Left renal cortex interstitium (tissue), 4 donors: ENCODE measurements at regions not wholly inside any gene's neighbourhood (a gene's known extent, or its start where the extent isn't known, plus 50 kb on each side); places are given as distances from the start of the nearest gene placed in this dataset.
"Not testable (repeated sequence)": the region's sequence is repeated elsewhere in the genome, so short reads cannot be mapped to it uniquely, and the experiment has no call there.

Source experiments
- DNase-seq, 4 donors: peaks; one replicate each; pipeline ENCODE4 v3.0.0-alpha.2; 2013; ENCODE audit warnings: low read depth in 4 of 4, low spot score in 2 of 4, missing footprints in 1 of 4

DNA sequence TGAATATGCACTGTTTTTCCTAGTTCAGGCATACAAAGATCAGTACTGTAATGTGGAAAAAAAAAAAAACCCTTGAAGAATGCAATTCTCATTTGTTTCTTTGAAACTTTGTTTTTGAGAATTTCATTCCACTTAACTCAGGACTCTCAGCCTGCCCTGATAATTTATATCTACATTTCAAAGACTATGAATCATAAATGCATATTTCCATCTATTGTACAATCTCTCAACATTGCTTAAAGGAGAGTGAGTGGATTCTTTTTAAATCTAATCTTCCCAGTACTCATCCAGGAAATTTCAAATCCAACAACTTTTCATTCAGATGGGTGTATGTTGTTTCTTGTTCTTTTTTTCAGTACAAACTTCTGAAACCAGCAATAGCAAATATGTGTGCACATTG, 322.2 kb upstream of the DDI1 start:
- DNase-seq = no peak

DNA sequence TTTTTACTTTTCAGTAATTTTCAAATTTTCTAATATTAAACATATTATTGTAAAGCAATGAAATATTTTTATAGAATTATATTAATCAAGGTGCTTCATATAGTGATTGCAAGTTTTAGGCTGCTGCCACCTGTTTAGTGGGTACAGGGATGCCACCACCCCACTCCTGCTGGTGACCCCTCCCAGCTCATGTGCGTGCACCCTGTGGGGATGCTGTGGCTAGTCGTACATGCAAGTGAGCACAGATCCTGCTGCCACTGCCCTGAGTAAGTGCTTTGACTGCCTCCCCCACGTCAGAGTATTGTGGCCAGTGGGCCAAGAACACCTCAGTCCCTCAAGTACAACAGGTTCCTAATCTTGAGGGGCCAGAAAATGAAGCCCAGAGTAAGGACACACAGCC, 320.1 kb upstream of the DDI1 start:
- no peak for DNase-seq

DNA sequence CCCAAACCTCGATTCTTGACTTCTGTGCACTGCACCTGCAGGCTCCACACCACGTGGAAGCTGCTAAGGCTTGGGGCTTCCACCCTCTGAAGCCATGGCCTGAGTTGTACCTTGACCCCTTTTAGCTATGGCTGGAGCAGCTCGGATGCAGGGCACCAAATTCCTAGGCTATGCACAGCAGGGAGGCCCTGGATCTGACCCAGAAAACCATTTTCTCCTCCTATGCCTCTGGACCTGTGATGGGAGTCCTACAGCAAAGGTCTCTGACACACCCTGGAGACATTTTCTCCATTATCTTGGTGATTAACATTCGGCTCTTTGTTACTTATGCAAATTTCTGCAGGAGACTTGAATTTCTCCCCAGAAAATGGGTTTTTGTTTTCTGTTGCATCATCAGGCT, 309.2 kb upstream of the DDI1 start:
- DNase-seq = no peak

DNA sequence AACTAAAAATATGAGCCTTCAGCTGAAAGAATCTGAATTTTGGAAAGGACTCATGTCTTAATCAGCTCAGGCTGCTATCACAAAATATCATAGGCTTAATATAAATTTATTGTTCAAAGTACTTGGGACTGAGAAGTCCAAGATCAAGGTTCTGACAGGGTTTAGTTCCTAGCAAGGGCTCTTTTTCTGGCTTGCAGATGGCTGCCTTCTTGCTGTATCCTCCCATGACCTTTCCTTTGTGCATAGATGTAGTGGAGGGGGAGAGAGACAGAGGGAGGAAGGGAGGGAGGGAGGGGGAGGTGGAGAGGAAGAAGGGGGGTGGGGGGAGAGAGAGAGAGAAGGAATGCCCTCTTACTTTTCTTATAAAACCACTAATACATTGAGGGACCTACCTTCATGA, 306.8 kb upstream of the DDI1 start:
- no peak for DNase-seq

DNA sequence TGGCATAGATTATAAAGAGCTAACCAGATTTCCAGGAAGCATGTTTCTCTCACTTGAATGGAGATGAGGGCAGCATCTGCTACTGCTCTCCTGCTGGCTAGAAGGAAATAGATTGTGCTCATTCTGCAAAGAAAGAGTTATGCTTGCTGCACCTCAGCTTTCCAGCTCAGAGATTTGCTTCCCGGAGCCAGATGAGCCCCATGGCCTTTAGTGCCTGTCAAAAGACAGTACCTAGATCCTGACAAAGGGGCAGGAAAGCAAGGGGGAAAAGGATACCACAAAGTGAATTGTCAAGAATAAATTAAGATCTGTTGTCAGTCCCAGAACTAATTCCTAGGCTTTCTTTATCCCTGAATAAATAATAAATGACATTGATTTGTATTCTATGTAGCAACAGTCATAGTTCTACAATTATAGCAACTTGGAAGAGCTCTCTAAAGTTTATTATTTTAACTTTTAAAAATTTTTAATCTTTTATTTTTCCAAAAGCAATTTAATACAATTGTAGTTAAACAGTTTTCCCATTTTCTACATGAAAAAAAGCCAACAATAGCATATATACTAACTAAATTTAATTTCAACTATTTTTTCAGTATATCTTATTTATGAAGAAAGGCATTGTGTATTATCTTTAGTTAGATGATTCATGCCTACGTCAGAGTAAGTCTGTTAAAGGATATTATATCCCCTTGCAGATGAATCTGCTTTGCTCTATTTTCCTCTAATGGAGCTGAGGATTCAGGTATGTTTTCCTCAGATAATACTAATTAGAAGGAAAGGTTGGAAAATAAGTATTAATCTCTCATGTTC, 306.1 kb upstream of the DDI1 start:
- DNase-seq = no peak

DNA sequence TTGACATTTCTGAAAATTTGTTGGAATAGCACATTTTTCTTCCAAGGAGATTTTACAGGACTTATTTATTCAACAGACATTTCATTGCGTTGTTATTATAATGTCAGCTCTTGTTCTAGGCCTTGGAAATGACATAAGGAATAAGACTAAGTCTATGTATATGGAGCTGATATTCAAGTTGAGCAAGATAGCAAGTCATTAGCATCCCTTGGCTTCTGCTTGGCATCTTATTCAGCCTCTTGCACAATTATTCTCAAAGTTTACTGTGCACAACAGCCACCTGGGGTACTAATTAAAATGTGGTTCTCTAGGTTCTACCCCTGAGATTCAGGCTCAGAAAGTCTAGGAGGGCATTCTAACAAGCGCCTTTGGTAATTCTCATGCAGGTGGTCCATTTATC, 304.8 kb upstream of the DDI1 start:
- DNase-seq = no peak

DNA sequence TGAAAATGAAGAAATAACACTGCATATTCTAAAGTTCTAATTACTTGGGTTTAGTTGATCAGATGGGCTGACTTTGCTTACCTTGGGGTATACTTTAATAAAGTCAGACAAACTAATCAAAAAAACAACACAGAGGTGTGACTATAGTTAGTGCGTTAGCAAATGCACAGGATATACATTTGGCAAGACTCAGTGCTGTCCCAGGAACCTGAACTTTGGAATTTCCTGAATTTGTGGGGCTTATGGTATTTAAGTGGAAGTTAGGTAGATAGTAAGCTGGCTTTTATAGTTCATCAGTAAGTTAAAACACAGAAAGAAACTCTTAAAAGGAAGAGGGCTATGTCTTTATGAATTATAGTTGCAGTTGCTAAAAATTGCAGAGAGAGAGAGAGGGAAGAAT, 302.6 kb upstream of the DDI1 start:
- DNase-seq = no peak

DNA sequence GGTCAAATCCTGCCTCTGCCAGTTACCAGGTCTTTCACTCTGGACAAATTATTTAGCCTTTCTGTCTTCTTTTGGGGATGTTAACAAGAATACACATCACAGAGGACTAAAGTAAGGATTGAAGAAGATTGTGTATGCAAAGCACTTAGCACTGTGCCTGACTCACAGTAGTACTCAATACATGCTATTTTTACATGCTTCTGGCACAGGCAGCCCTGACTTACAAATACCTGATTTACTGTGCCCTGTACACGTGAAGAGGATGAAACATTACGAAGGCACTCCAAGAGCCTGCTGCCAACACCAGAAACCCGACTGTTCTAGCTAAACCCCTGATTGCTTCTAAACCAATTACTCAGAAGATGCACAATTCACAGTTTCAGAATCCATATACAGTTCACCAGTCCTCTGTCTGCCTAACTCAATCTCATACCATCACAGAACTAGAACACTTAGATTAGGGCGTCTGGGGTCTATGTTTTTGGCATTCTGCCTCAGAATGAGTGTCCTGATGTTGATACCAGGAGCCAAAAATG, 300.9 kb upstream of the DDI1 start:
- no peak for DNase-seq

DNA sequence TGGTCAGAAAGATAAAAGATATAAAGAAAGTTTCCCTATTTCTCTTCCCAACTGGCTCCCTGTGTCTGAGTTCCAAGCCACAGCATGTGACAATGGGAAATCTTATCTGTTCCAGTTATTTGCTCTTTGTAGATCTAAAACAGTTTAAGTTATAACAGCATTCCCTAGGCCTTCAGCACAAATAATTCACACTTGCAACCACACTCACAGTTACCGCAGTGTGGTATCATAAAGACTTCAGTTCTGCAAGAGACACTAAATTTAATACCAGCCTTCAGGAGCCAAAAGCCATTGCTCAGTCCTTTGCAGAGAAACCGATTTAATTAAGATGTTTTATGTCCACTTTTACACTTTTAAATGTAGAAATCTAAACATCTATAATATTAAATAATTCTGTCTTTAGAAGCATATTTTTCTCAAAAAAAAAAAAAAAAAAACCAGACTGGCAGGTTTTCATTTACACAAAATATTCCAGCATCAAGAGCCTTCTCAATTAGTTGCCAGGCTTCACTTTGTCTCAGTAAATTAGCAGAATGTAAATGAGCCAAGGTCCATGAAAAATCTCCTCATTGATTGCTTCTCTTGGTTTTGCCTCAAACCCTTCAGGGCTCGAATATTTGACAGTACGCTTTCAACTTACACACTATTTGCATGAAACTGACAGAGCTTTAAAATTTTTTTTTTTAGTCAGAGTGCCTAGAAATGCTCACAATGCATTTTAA, 300.0 kb upstream of the DDI1 start:
- no peak for DNase-seq

DNA sequence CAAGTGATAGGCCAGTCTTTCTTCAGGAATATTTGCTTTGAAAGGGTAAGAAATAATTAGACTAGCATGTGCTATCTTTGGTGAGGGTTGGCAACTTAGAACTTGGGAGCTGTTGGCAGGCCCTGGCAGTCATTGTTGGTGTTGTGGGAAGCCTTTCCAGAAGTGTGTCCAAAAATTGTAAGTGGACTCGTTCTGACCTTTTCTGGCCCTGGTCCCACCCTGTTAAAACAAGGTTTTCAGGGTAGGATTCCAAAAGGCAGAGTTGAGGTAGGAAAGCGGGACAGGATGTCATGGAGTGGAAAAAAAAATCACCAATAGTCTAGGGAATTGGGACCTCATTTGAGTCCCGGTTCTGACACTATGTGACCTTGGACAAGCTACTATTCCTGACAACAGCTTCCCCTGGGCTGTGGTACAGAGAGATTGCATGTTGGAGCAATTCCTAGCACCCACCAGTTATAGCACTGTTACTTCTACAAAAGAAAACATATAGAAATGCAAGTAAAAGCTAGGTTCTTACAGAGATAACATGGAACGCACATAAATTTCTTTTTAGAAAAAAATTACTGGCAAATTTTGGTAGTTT, 299.3 kb upstream of the DDI1 start:
- no peak for DNase-seq

DNA sequence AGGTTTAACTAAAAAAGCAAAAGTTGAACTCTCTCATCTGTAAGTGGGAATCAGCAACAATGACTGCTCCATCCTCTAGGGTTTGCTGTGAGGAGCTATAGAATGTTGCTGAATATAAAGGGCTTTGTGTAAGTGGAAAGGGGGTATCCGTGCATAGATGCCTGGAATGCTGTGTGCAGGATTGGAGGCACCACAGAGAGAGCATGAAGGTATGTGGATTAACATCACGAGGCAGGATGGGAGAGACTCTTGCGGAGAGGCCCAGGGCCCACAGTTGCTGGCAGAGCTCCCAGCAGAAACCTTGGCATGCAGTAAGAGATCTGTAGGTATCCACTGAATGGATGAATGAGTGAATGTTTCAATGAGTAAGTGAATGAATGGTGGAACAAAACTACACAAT, 298.7 kb upstream of the DDI1 start:
- no peak for DNase-seq

DNA sequence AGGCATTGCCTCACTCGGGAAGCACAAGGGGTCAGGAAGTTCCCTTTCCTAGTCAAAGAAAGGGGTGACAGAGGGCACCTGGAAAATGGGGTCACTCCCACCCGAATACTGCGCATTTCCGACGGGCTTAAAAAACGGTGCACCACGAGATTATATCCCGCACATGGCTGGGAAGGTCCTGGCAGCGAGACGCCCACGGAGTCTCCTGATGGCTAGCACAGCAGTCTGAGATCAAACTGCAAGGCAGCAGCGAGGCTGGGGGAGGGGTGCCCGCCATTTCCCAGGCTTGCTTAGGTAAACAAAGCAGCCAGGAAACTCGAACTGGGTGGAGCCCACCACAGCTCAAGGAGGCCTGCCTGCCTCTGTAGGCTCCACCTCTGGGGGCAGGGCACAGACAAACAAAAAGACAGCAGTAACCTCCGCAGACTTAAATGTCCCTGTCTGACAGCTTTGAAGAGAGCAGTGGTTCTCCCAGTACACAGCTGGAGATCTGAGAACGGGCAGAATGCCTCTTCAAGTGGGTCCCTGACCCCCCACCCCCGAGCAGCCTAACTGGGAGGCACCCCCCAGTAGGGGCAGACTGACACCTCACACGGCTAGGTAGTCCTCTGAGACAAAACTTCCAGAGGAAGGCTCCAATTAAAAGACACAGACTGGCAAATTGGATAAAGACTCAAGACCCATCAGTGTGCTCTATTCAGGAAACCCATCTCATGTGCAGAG, 297.2 kb upstream of the DDI1 start:
- DNase-seq = not testable (repeated sequence)

DNA sequence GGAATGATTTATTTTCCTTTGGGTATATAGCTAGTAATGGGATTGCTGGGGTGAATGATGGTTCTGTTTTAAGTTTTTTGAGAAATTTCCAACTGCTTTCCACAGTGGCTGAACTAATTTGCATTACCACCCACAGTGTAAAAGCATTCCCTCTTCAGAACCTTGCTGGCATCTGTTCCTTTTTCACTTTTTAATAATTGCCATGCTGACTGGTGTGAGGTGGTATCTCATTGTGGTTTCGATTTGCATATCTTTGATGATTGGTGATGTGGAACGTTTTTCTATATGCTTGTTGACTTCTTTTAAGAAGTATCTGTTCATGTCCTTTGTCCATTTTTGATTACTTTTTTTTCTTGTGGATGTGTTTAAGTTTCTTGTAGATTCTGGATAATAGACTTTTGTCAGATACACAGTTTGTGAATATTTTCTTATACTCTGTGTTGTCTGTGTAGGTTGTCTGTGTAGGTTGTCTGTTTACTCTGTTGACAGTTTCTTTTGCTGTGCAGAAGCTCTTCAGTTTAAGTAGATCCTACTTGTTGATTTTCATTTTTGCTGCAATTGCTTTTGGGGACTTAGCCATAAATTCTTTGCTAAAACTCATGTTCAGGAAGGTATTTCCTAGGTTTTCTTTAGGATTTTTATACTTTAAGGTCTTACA, 291.8 kb upstream of the DDI1 start:
- no peak for DNase-seq

DNA sequence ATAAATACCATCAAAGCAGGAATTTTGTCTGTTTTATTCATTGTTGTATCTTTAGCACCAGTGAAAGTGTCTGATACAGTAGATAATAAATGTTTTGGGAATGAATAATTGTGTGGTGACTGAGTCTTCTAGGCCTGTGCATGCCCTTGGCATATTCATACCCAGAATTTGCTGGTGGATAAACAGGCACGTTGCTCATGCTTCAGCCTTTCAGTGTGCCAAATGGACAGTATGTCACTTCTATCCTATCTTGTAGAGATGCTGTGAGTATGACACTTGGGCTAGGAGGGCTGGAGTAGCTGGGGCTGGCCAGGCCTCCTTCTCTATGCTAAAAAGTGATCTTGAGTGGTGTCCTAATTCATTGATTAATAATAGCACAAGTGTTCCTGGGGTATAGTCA, 287.3 kb upstream of the DDI1 start:
- DNase-seq = no peak

DNA sequence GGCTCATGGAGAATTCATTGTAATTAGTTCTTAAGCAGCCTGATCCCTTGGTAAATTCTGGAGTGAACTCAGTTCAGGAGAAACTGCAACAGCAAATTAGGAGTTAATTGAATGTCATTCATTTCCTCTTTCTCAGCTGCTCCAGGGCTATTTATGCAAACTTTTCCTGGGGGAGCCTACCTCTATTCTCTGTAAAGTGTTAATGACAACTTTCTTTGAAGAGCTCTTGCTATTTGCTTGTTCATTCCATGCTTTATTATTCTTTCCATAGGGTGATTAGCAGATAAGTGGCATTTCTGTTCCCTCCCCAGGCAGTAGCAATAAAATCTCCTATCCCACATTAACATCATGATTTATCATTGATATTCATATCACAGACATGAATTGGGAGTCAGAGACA, 267.6 kb upstream of the DDI1 start:
- DNase-seq = no peak

DNA sequence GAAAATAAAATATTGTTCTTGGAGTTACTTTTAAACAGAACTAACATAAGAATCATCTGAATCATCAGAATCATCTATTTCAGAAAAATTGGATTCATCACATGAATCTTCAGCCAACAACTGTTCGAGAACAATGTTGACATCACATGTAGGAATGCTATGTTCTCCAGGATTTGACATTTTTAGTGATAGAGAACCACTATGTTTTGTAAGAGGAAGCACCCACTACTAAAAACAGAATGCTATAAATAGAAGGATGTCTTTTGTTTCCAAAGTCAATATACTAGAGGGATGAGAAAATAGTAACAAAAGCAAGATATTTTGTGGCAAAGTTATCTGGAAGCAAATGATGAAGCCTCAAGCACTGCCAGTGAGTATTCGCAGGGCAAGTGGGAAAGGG, 263.4 kb upstream of the DDI1 start:
- no peak for DNase-seq

DNA sequence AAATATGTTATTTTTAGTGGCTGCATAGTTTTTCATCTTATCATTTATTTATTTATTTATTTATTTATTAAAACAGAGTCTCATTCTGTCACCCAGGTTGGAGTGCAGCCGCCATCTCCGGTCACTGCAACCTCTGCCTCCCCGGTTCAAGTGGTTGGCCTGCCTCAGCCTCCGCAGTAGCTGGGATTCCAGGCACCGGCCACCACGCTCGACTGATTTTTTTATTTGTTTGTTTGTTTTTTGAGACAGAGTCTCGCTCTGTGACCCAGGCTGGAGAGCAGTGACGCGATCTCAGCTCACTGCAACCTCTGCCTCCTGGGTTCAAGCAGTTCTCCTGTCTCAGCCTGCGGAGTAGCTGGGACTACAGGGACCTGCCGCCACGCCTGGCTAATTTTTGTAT, 262.9 kb upstream of the DDI1 start:
- no peak for DNase-seq

DNA sequence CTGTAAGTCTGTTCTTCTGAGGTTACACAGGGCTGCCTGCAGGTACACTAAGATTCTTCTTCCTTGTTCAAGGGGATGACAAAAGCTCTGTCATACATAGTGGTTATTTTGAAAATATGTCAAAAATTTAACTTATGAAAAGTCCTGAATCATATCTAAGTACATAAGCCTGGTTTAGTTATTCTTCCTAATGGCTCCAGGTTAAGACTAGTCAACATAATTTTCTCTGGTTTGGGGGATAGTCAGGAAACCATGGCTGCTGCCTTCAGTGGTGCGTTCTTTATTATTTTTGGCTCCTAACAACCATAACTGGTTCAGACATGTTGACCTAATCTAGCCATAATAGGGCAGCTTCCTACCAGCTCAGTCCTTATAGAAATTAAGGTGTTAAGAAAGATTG, 257.4 kb upstream of the DDI1 start:
- no peak for DNase-seq

DNA sequence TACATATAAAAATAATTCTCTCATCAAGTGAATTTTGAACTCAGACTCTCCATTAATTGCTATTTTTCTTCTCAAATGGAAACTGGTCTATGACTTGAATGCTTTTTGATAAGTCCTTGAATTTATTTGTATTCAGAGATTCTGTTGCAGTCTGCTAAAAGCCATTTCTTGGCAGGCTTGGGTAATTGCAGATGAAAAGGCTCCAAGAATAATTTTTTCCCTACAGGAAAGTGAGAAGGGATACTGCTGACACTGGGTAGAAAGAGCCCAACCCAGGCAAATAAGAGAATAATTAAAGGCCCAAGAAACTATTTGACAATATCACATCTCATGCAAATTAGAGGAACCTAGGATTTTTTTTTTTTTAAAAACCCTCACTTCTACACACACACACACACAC, 246.5 kb upstream of the DDI1 start:
- DNase-seq = no peak

DNA sequence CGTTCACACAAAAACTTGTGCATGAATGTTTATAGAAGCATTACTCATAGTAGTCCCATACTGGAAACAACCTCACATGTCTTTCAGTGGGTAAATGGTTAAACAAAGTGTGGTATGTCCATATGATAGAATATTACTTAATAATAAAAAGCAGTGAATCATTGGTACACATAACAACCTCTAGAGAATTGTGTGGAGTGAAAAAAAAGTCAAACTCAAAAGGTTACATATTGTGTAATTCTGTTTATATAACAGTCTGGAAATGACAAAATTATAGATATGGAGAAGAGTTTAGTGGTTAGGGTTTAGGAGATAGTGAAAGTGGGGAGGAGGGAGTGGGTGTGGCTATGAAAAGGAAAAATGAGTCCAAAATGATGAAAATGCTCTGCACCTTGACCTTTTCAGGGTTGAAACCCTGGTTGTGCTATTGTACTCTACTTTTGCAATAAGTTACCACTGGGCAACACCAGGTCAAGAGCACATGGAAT, 243.4 kb upstream of the DDI1 start:
- DNase-seq = no peak
